Psoas muscle (tissue), 7 donors: ENCODE measurements at regions not wholly inside any gene's neighbourhood (a gene's known extent, or its start where the extent isn't known, plus 50 kb on each side); places are given as distances from the start of the nearest gene placed in this dataset.

Source experiments
- ATAC-seq, 4 donors: fragments of 200-7000 bp; cut with Tn5 transposase; one replicate each; pipeline ENCODE4 v1.9.1; 2020; ENCODE audit warnings: moderate library complexity in 3 of 4, mild to moderate bottlenecking in 2 of 4
- DNase-seq, 2 donors: peaks; one replicate each; pipeline ENCODE4 v3.0.0-alpha.2; 2020
- H3K27ac ChIP-seq: fragments of 200-600 bp; one replicate; pipeline ENCODE4 v1.8.0; 2022
- H3K27me3 ChIP-seq, 3 donors: fragments of 200-600 bp in 1 of 3; one replicate each; pipeline versions ENCODE4 v1.6.1 to v1.8.0; 2013 to 2022; ENCODE audit warnings: low read length in 2 of 3, mild to moderate bottlenecking in 2 of 3, moderate library complexity in 1 of 3; ENCODE audit not compliant: insufficient read depth in 3 of 3
- H3K36me3 ChIP-seq, 2 donors: fragments of 200-600 bp in 1 of 2; one replicate each; pipeline versions ENCODE4 v1.6.1 to v1.8.0; 2013 to 2022; ENCODE audit warnings: low read depth in 1 of 2, mild to moderate bottlenecking in 1 of 2, moderate library complexity in 1 of 2; ENCODE audit not compliant: insufficient read depth in 1 of 2
- H3K4me1 ChIP-seq: fragments of 200-600 bp; one replicate; pipeline ENCODE4 v1.8.0; 2022
- H3K4me3 ChIP-seq: fragments of 200-600 bp; one replicate; pipeline ENCODE4 v1.8.0; 2022; ENCODE audit warnings: mild to moderate bottlenecking
- H3K9me3 ChIP-seq: fragments of 200-600 bp; one replicate; pipeline ENCODE4 v1.8.0; 2022
- CTCF ChIP-seq: fragments of 200-600 bp; IDR thresholded peaks from one replicate; pipeline ENCODE4 v1.8.0; 2022; ENCODE audit warnings: antibody characterized with exemption
- WGBS, 3 donors: extraction: QIAGEN DNeasy Blood & Tissue Kit; methylation state at CpG; one replicate each; pipeline versions ENCODE4 v1.1.6 to v1.1.7; 2013; 5-methylcytosine and 5-hydroxymethylcytosine counted together
- intact Hi-C, 2 donors: fragments of 100-400 bp; cut with DNase I; formaldehyde crosslinking; loops; one replicate each; pipeline versions ENCODE4 v1.11.0 to v1.14.2; 2022
- donor health status: healthy with polysubstance abuse.
- donor health status: DM: no; HTN: no; CAD: no; lungs with moderate emphysema.
- donor health status: Bipolar disorder and iron deficiency.
- donor health status: healthy.
- donor health status: DM: yes; HTN: yes; CAD: no.
- donor health status: DM: no; HTN: no; CAD: no.
- donor health status: DM: yes; HTN: yes; CAD: no.

GRCh38 chr21:18157406-18157805, 87.2 kb upstream of the CHODL start:
- DNase-seq (no peak), ATAC-seq (no peak)
- Histone ChIP-seq H3K27ac (no peak overlapping the region), H3K4me1 (no peaks in the 10 kb centered on the region), H3K9me3 (peaks cover 3% of the 10 kb centered on the region), H3K4me3 (no peak overlapping the region), H3K36me3 (no peaks in the 10 kb centered on the region), H3K27me3 (no peaks in the 10 kb centered on the region)
- WGBS, 3 donors, result 83 to 87% (median 83%) methylated on average over 1 of the region's 1 CpG
- intact Hi-C loops, result no loop called here
- TF ChIP-seq CTCF, result no peak

GRCh38 chr21:18155508-18156193, 89.0 kb upstream of the CHODL start:
- Histone ChIP-seq H3K27ac (no peak overlapping the region), H3K36me3 (no peaks in the 10 kb centered on the region), H3K9me3 (peaks cover 3% of the 10 kb centered on the region), H3K4me3 (no peak overlapping the region), H3K27me3 (no peaks in the 10 kb centered on the region), H3K4me1 (no peaks in the 10 kb centered on the region)
- ATAC-seq (no peak), DNase-seq (no peak)
- WGBS, 3 donors, result 68 to 75% (median 70%) methylated on average over 5 of the region's 5 CpGs
- TF ChIP-seq CTCF, result no peak
- intact Hi-C loops, result no loop called here

GRCh38 chr21:18153063-18153462, 91.6 kb upstream of the CHODL start:
- Histone ChIP-seq H3K27me3 (no peaks in the 10 kb centered on the region), H3K9me3 (no peaks in the 10 kb centered on the region), H3K4me1 (no peaks in the 10 kb centered on the region), H3K27ac (no peak overlapping the region), H3K4me3 (no peak overlapping the region), H3K36me3 (no peaks in the 10 kb centered on the region)
- DNase-seq (no peak), ATAC-seq (no peak)
- WGBS, 3 donors, result 58 to 73% (median 73%) methylated on average over 2 of the region's 2 CpGs
- intact Hi-C loops, result no loop called here
- TF ChIP-seq CTCF, result no peak

- ATAC-seq (no peak), DNase-seq (no peak)
- no peaks in the 10 kb centered on the region for H3K9me3 ChIP-seq
- 95 to 100% (median 95%) methylated on average over 2 of the region's 2 CpGs for WGBS, 3 donors
- intact Hi-C loops, result no loop called here
- H3K4me1 ChIP-seq, result no peaks in the 10 kb centered on the region
- TF ChIP-seq CTCF, result no peak
- H3K36me3 ChIP-seq, result no peaks in the 10 kb centered on the region
- no peaks in the 10 kb centered on the region for H3K27me3 ChIP-seq
- H3K27ac ChIP-seq, result no peak overlapping the region
- no peak overlapping the region for H3K4me3 ChIP-seq
Observed at GRCh38 chr21:18152371-18152770, 92.3 kb upstream of the CHODL start.

GRCh38 chr21:18151046-18151445, 93.6 kb upstream of the CHODL start:
- H3K27me3 ChIP-seq, result no peaks in the 10 kb centered on the region
- DNase-seq, result no peak
- ATAC-seq, result no peak
- H3K4me1 ChIP-seq, result no peaks in the 10 kb centered on the region
- H3K27ac ChIP-seq, result no peak overlapping the region
- no peaks in the 10 kb centered on the region for H3K9me3 ChIP-seq
- 94 to 98% (median 94%) methylated on average over 5 of the region's 5 CpGs for WGBS, 3 donors
- no peak for TF ChIP-seq CTCF
- H3K36me3 ChIP-seq, result no peaks in the 10 kb centered on the region
- intact Hi-C loops, result no loop called here
- H3K4me3 ChIP-seq, result no peak overlapping the region
